ENCODE measurements at regions not wholly inside any gene's neighbourhood (a gene's known extent, or its start where the extent isn't known, plus 50 kb on each side); places are given as distances from the start of the nearest gene placed in this dataset.

DNA sequence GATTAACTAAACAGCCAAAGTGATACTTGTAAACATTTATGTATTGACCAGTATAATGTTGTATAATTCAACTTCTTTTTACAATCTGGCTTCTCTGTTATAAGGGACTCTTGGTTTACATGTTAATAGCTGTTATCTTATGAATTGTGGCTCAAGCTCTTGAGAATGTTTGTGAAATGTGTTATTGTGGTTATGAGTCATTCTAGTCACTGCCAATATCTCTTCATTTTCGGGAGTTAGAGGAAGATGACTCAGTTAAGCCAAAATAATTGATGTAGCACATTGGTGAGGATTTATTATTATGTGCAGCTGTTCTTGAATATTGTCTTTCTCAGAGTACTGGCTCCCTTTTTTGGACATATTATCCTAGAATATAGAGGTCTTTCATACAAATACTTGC lies 655.2 kb upstream of the RIOK2 start:
- Histone ChIP-seq H3K4me1 (ENCODE audit: control insufficient read depth in 4 of 4, insufficient read depth in 4 of 4, low read length in 3 of 4) (no peaks in the 10 kb centered on the region), H3K27ac (ENCODE audit: low read depth in 1 of 2, low read length in 2 of 2) (no peak overlapping the region), H3K9me3 (ENCODE audit: control insufficient read depth in 4 of 4, low read length in 3 of 4) (no peaks in the 10 kb centered on the region), H3K9ac (ENCODE audit: low read depth in 1 of 2, low read length in 2 of 2) (no peak overlapping the region), H3K4me3 (ENCODE audit: low read depth in 1 of 3, low read length in 3 of 3) (no peak overlapping the region), H3K36me3 (ENCODE audit: control insufficient read depth in 4 of 4, insufficient read depth in 3 of 4, low read depth in 1 of 4, low read length in 3 of 4) (no peaks in the 10 kb centered on the region), H3K27me3 (ENCODE audit: control insufficient read depth in 4 of 4, insufficient read depth in 4 of 4, low read length in 3 of 4) (no peaks in the 10 kb centered on the region)
- 27% methylated on average over 1 of the region's 1 CpG for WGBS
- no peak for TF ChIP-seq EGR1 (IDR thresholded peaks at IDR 0.05; ENCODE audit: low read depth in 2 of 2)
- TF ChIP-seq FOXA2 (IDR thresholded peaks at IDR 0.05): no peak
- TF ChIP-seq JUND (IDR thresholded peaks at IDR 0.05): peak in 1 of 2 donors; percentile 52
- TF ChIP-seq GABPA (IDR thresholded peaks at IDR 0.05 in 1 of 2, conservative IDR thresholded peaks at IDR 0.05 in 1 of 2): no peak
- no peak for DNase-seq (ENCODE audit: low spot score)

- no peak for DNase-seq (ENCODE audit: low spot score)
- Histone ChIP-seq H3K27me3 (ENCODE audit: control insufficient read depth in 4 of 4, insufficient read depth in 4 of 4, low read length in 3 of 4) (no peaks in the 10 kb centered on the region), H3K9me3 (ENCODE audit: control insufficient read depth in 4 of 4, low read length in 3 of 4) (no peaks in the 10 kb centered on the region), H3K27ac (ENCODE audit: low read depth in 1 of 2, low read length in 2 of 2) (no peak overlapping the region), H3K4me1 (ENCODE audit: control insufficient read depth in 4 of 4, insufficient read depth in 4 of 4, low read length in 3 of 4) (no peaks in the 10 kb centered on the region), H3K36me3 (ENCODE audit: control insufficient read depth in 4 of 4, insufficient read depth in 3 of 4, low read depth in 1 of 4, low read length in 3 of 4) (no peaks in the 10 kb centered on the region), H3K9ac (ENCODE audit: low read depth in 1 of 2, low read length in 2 of 2) (no peak overlapping the region), H3K4me3 (ENCODE audit: low read depth in 1 of 3, low read length in 3 of 3) (no peak overlapping the region)
- 82% methylated on average over 2 of the region's 2 CpGs for WGBS
- TF ChIP-seq FOXA2 (IDR thresholded peaks at IDR 0.05) (no peak), YY1 (IDR thresholded peaks at IDR 0.05) (no peak), GABPA (IDR thresholded peaks at IDR 0.05 in 1 of 2, conservative IDR thresholded peaks at IDR 0.05 in 1 of 2) (no peak)
- TF ChIP-seq, protein P1, sequence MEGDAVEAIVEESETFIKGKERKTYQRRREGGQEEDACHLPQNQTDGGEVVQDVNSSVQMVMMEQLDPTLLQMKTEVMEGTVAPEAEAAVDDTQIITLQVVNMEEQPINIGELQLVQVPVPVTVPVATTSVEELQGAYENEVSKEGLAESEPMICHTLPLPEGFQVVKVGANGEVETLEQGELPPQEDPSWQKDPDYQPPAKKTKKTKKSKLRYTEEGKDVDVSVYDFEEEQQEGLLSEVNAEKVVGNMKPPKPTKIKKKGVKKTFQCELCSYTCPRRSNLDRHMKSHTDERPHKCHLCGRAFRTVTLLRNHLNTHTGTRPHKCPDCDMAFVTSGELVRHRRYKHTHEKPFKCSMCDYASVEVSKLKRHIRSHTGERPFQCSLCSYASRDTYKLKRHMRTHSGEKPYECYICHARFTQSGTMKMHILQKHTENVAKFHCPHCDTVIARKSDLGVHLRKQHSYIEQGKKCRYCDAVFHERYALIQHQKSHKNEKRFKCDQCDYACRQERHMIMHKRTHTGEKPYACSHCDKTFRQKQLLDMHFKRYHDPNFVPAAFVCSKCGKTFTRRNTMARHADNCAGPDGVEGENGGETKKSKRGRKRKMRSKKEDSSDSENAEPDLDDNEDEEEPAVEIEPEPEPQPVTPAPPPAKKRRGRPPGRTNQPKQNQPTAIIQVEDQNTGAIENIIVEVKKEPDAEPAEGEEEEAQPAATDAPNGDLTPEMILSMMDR (IDR thresholded peaks at IDR 0.05; ENCODE audit: low read depth, low read length, missing input control): no peak
These were observed 656.5 kb upstream of the RIOK2 start for GRCh38 chr5:97839341-97840086.

DNA sequence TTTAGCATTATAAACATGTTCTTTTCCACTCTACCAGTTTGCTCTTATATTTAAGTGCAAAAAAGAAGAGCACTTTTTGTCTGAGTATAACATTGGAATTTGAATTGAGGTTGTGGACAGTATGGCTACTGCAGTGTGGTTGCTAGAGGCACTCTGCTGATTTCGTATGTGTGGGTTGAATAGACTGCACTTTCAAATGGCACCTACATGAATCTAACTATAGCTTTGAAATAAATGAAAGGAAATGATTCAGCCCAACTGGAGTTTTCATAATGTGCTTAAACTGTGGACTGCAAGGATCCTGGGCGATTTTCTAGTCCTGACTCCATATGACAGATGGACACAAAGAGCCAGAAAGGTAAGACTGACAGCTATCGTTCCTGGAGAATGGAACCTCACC lies 657.6 kb upstream of the RIOK2 start:
- no peaks in the 10 kb centered on the region for H3K4me1 ChIP-seq (ENCODE audit: control insufficient read depth in 4 of 4, insufficient read depth in 4 of 4, low read length in 3 of 4)
- no peaks in the 10 kb centered on the region for H3K36me3 ChIP-seq (ENCODE audit: control insufficient read depth in 4 of 4, insufficient read depth in 3 of 4, low read depth in 1 of 4, low read length in 3 of 4)
- H3K9me3 ChIP-seq (ENCODE audit: control insufficient read depth in 4 of 4, low read length in 3 of 4): no peaks in the 10 kb centered on the region
- no peak overlapping the region for H3K9ac ChIP-seq (ENCODE audit: low read depth in 1 of 2, low read length in 2 of 2)
- WGBS: 76% methylated on average over 3 of the region's 3 CpGs
- H3K4me3 ChIP-seq (ENCODE audit: low read depth in 1 of 3, low read length in 3 of 3): no peak overlapping the region
- no peak for DNase-seq (ENCODE audit: low spot score)
- no peaks in the 10 kb centered on the region for H3K27me3 ChIP-seq (ENCODE audit: control insufficient read depth in 4 of 4, insufficient read depth in 4 of 4, low read length in 3 of 4)
- no peak overlapping the region for H3K27ac ChIP-seq (ENCODE audit: low read depth in 1 of 2, low read length in 2 of 2)
- TF ChIP-seq GABPA (IDR thresholded peaks at IDR 0.05 in 1 of 2, conservative IDR thresholded peaks at IDR 0.05 in 1 of 2) (no peak), EGR1 (IDR thresholded peaks at IDR 0.05; ENCODE audit: low read depth in 2 of 2) (no peak), HNF4G (IDR thresholded peaks at IDR 0.05) (no peak), FOXA2 (IDR thresholded peaks at IDR 0.05) (no peak), ATF3 (IDR thresholded peaks at IDR 0.05) (no peak), SP1 (IDR thresholded peaks at IDR 0.05) (no peak), FOXA1 (IDR thresholded peaks at IDR 0.05) (no peak), RAD21 (IDR thresholded peaks at IDR 0.05) (no peak), TAF1 (conservative IDR thresholded peaks at IDR 0.05) (no peak), REST (IDR thresholded peaks at IDR 0.05) (no peak), YY1 (IDR thresholded peaks at IDR 0.05) (no peak), HNF4A (conservative IDR thresholded peaks at IDR 0.05) (no peak), NR2F2 (IDR thresholded peaks at IDR 0.05) (no peak), JUND (IDR thresholded peaks at IDR 0.05) (no peak)
- TF ChIP-seq, protein P1 (IDR thresholded peaks at IDR 0.05; ENCODE audit: low read depth, low read length, missing input control): no peak
- TF ChIP-seq, protein P2, sequence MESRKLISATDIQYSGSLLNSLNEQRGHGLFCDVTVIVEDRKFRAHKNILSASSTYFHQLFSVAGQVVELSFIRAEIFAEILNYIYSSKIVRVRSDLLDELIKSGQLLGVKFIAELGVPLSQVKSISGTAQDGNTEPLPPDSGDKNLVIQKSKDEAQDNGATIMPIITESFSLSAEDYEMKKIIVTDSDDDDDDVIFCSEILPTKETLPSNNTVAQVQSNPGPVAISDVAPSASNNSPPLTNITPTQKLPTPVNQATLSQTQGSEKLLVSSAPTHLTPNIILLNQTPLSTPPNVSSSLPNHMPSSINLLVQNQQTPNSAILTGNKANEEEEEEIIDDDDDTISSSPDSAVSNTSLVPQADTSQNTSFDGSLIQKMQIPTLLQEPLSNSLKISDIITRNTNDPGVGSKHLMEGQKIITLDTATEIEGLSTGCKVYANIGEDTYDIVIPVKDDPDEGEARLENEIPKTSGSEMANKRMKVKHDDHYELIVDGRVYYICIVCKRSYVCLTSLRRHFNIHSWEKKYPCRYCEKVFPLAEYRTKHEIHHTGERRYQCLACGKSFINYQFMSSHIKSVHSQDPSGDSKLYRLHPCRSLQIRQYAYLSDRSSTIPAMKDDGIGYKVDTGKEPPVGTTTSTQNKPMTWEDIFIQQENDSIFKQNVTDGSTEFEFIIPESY (IDR thresholded peaks at IDR 0.05): no peak
- TF ChIP-seq, protein P3, sequence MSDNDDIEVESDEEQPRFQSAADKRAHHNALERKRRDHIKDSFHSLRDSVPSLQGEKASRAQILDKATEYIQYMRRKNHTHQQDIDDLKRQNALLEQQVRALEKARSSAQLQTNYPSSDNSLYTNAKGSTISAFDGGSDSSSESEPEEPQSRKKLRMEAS (IDR thresholded peaks at IDR 0.05): no peak

Measured in liver (tissue), 8 donors.